Activated CD4-positive, alpha-beta T cell treated with anti-CD3 and anti-CD28 coated beads for 48 hours (primary cell): ENCODE measurements at regions not wholly inside any gene's neighbourhood (a gene's known extent, or its start where the extent isn't known, plus 50 kb on each side); places are given as distances from the start of the nearest gene placed in this dataset.
"Not testable (repeated sequence)": the region's sequence is repeated elsewhere in the genome, so short reads cannot be mapped to it uniquely, and the experiment has no call there.

ENCODE experiments used
- DNase-seq: peaks from one replicate; pipeline ENCODE4 v3.0.0-alpha.2; 2020

DNA sequence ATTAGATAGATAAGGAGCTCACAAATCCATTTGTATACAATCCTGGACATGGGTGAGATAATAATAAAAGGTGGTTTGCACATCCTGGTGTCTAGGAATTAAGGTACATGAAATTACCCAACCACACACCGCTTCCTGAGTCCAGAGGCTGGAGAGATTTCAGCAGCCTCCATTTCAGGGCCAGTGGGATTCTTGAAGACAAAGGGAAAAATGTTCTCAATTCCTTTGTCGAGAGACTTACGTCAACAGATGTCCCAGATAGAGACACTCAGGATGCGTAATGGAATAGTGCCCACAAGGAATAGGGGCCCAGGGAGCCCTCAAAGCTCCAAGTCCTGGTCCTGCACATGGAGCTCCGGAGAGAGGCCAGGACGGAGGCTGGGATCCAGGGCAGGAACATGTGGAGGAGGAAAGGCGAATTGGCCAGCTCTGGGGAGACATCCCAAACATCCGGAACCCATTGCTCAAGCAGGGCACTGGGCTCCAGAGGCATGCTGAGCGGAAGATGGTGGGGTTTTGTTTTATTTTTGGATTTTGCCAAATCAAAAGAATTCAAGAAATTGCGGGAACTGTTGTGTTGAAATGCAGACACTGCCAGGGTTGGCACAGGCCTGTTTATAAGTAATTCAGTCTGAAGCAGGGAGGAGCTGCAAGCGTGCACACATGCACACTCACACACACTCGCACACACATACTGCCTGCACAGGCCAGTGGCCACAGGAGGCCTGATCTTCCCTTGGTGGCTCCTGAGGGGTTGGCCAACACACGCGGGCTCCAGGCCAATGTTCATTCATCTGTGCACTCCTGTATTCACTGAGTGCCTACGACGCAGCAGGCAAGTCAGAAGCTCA is 97.2 kb downstream of the NOG start:
- DNase-seq: no peak

- no peak for DNase-seq
Measured at GRCh38 chr17:56694825-56695224, 101.3 kb downstream of the NOG start.

- DNase-seq: no peak
Measured at GRCh38 chr17:56697190-56697589, 103.7 kb downstream of the NOG start.

GRCh38 chr17:56699186-56699894 is 105.8 kb downstream of the NOG start:
- DNase-seq: no peak

DNA sequence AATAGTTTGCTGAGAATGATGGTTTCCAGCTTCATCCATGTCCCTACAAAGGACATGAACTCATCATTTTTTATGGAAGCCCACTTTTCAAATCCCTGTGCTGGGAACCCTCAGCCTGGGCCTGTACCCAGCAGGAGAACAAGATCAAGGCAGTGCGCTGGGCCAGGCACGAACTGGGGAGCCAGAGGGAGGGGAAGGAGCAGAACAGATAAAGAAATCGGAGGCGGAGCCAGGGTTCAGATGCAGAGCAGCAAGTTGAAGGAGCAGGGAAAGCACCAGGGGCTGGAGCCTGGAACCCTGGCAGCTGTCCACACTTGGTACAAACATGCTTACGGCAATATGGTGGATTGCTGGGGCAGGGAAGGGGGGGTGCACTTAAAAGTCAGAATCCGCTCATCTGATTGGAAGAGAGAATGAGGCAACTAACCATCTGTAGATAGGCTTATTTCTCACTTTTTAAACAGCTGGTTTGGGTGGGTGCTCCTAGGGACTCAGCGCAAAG is 107.5 kb downstream of the NOG start:
- no peak for DNase-seq

GRCh38 chr17:56707312-56708219 is 114.1 kb downstream of the NOG start:
- no peak for DNase-seq

GRCh38 chr17:56708220-56708558 is 114.7 kb downstream of the NOG start:
- DNase-seq: no peak

- no peak for DNase-seq
Measured at GRCh38 chr17:56708670-56709410, 115.3 kb downstream of the NOG start.

GRCh38 chr17:56710986-56711385 is 117.5 kb downstream of the NOG start:
- DNase-seq: no peak

GRCh38 chr17:56715613-56716357 is 117.9 kb downstream of the C17orf67 start:
- DNase-seq: peak; percentile 86

GRCh38 chr17:56717471-56717870 is 116.2 kb downstream of the C17orf67 start:
- DNase-seq: no peak

DNA sequence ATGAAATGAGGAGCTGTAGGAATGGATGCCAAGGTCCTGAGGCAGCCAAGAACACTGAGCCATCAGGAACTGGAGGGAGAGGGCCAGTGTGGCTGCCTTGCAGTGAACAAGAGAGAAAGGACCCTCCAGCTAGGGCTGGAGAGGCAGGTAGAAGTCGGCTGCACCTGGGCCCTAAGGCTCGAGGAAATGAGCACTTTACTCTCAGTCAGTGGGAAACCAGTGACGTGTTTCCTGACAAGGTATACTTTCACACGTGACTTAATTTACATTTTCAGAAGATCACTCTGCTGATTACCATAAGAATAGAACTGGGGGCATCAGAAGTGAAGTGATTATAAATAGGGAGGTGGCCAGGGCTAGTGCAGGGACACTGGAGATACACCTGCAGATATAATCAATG is 115.2 kb downstream of the C17orf67 start:
- no peak for DNase-seq

DNA sequence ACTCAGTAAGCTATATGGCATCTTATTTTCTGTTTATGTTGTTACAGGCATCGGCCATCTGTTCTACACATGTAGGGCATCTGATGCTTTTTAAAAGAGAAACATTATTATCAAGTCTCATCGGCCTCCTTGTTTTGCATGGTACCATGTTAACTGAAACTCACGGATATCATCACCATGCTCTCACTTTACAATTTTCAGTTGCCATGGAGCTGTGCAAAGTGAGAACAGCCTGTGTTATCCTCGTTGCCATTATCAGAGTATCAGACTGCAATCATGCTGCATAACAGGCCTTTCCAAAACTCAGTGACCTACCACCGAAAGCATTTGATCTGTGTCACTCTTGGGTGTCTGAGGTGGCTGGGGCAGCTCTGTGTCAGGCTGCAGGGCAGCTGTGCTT is 110.3 kb downstream of the C17orf67 start:
- DNase-seq: no peak

- no peak for DNase-seq
Measured at GRCh38 chr17:56724664-56725063, 109.1 kb downstream of the C17orf67 start.

DNA sequence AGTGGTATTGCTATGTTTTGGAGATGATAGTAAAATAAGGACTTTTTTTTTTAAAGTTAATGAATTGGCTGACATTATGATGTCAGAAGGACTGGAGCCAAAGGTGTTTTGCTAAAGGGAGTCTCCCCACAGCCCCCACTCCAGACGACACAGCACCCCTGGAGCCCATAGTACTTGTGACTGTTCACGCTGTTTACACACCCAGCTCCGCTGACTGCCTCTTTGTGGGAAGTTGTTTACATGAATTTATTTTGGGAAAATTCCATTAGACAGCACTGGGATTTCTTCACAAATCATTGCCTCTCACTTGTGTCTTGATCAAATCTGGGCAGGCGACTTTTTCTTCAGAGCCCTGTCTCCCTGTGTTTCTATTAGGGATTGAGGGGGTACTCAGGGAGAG is 108.6 kb downstream of the C17orf67 start:
- no peak for DNase-seq

GRCh38 chr17:56727876-56728617 is 105.7 kb downstream of the C17orf67 start:
- DNase-seq: no peak

GRCh38 chr17:56731096-56731495 is 102.6 kb downstream of the C17orf67 start:
- DNase-seq: not testable (repeated sequence)

DNA sequence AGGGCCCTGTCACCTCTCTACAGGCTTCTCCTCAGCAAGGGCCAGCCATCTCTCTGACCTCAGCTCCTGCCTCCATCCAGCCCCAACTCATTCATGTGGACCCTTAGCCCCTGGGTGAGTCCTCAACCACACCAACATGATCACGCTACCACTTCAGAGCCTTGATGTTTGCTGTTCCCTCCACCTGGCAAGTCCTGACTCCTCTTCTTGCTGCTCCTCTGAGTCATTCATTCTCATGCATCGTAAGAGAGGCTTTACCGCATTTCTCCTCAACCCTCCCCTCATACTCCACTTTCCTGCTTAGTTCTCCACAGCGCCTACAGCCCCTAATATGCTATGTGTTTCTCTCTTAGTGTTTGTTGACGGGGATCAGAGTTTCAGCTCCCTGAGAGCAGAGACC is 99.9 kb downstream of the C17orf67 start:
- DNase-seq: no peak

DNA sequence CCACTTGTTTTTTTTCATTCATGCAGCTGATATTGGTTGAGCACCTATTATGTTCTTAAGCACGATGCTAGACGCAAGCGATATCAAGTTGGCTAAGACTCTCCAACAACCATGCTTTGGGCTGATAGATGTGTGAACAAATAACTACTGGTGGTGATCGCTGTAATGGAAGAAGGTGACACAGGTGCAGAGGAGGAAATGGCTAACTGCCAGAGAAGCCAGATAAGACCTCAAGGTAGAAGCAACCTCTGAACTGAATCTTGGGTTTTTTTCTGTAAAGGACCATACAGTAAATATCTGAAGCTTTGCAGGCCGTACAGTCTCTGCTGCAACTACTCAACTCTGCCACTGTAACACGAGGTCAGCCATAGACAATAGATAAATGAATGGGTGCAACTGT is 97.9 kb downstream of the C17orf67 start:
- no peak for DNase-seq

DNA sequence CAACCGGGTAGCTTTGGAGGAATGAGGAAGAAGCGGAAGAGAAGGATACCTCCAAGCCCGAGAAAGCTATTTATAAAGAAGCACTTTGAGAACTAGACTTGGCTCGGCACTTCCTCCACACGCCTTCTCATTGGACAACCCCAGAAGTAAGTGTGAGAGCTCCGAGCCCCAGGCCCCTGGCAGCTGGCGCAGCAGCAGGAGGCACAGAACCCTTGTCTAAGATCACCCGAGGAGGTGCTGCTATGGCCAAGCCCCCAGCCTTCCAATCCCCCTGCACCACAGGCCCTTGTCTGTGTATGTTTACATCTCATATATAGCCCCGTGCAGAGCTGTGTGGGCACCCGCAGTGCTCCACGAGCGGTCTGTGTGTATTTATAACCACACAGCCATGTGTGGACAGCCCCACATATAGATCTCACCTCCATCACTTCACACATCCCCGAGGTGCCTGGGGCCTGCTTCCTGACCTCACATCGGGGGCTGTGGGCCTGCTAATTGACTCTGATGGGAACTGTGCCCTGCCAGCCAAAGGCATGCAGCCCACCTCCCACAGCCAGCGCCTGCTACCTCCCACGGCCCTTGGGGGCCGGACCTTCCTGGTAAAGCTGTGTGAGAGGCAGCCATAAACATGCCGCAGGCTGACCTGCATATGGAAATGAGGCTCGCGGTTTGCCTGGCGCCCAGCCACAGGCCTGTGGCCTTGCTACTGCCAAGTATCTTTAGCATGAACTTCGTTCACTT is 96.1 kb downstream of the C17orf67 start:
- no peak for DNase-seq
